ENCODE measurements at regions not wholly inside any gene's neighbourhood (a gene's known extent, or its start where the extent isn't known, plus 50 kb on each side); places are given as distances from the start of the nearest gene placed in this dataset.

- intact Hi-C loops (cut with micrococcal nuclease; ENCODE audit: unreplicated experiment), result no loop called here
- Histone ChIP-seq H3K27me3 (ENCODE audit: control insufficient read depth in 1 of 2, insufficient read depth in 2 of 2, low read length in 2 of 2) (no peaks in the 10 kb centered on the region; a peak in 1 of 5 replicates), H3K27ac (ENCODE audit: extremely low read length, insufficient read depth, low read length) (no peak overlapping the region), H3K4me2 (ENCODE audit: low read depth, low read length) (no peak overlapping the region), H3K4me3 (replicated peaks in 1 of 3; ENCODE audit: insufficient read depth in 1 of 3, low read depth in 2 of 3, low read length in 3 of 3) (no peak overlapping the region), H3K9ac (ENCODE audit: insufficient read depth, low read depth, low read length) (no peak overlapping the region), H3K79me2 (ENCODE audit: insufficient read depth, low read length) (no peaks in the 10 kb centered on the region), H4K20me1 (ENCODE audit: insufficient read depth, low read length) (no peaks in the 10 kb centered on the region), H3K9me3 (ENCODE audit: low read length) (no peaks in the 10 kb centered on the region), H3K36me3 (replicated peaks in 1 of 2; ENCODE audit: control insufficient read depth in 1 of 2, insufficient read depth in 2 of 2, low read length in 2 of 2) (no peaks in the 10 kb centered on the region), H3K4me1 (ENCODE audit: insufficient read depth, low read length) (no peaks in the 10 kb centered on the region), H2AFZ (ENCODE audit: low read length) (no peak overlapping the region)
- POLR2A ChIA-PET, result no interaction called here
- no peak for FAIRE-seq
- no peak for ATAC-seq
- no peak for DNase-seq (ENCODE audit: low spot score)
- WGBS (ENCODE audit: low lambda C conversion rate), result 11% methylated on average over 5 of the region's 5 CpGs
- CTCF ChIA-PET (ENCODE audit: low intra/inter-chr PET ratio, low total read pairs), result no interaction called here
- no TSS peak for BruUV-seq (replicated peaks)
- in situ Hi-C loops (cut with HindIII; ENCODE audit: extremely low pct_ligation_motif_present, low pct_unique_long_range_greater_than_20kb), result loop anchor here (25.0 kb wide), 1 partner anchor 1059 kb away; no protein-coding TSS in a partner anchor
- no peak for TF ChIP-seq ZBTB20 (CRISPR knock-in tag; IDR thresholded peaks at IDR 0.05; ENCODE audit: borderline replicate concordance, low read depth)
- no peak for TF ChIP-seq FLYWCH1 (CRISPR knock-in tag; IDR thresholded peaks at IDR 0.05)
- no peak for TF ChIP-seq ZBTB8A (CRISPR knock-in tag; IDR thresholded peaks at IDR 0.05; ENCODE audit: borderline replicate concordance, low read depth)
- no peak for TF ChIP-seq JARID2 (CRISPR knock-in tag; IDR thresholded peaks at IDR 0.05; ENCODE audit: insufficient replicate concordance)
- TF ChIP-seq, protein P1, sequence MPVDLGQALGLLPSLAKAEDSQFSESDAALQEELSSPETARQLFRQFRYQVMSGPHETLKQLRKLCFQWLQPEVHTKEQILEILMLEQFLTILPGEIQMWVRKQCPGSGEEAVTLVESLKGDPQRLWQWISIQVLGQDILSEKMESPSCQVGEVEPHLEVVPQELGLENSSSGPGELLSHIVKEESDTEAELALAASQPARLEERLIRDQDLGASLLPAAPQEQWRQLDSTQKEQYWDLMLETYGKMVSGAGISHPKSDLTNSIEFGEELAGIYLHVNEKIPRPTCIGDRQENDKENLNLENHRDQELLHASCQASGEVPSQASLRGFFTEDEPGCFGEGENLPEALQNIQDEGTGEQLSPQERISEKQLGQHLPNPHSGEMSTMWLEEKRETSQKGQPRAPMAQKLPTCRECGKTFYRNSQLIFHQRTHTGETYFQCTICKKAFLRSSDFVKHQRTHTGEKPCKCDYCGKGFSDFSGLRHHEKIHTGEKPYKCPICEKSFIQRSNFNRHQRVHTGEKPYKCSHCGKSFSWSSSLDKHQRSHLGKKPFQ (CRISPR knock-in tag; IDR thresholded peaks at IDR 0.05; ENCODE audit: insufficient replicate concordance), result no peak
These were observed 281.0 kb upstream of the PCDH20 start for GRCh38 chr13:61696676-61697075.

DNA sequence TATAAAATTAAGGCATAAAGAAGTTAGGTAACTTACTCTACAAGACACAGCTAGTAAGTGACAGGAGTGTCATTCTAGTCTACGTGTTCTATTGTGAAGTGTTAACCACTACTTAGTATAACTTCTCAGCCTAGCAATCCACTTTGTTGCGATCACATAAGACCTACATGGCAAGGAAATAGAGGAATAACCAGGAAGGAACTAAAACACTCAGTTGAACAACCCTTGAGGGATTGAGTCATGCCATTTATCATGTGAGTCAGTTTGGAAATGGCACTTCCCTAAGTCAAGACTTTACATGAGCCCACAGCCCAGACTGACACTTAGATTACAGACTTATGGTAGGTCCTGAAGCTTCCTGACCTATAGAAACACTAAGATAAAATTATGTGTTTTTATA lies 279.5 kb upstream of the PCDH20 start:
- no peaks in the 10 kb centered on the region for H3K4me1 ChIP-seq (ENCODE audit: insufficient read depth, low read length)
- WGBS (ENCODE audit: low lambda C conversion rate), result 2% methylated on average over 2 of the region's 2 CpGs
- H3K9ac ChIP-seq (ENCODE audit: insufficient read depth, low read depth, low read length), result no peak overlapping the region
- no peak for TF ChIP-seq RNF219 (CRISPR knock-in tag; IDR thresholded peaks at IDR 0.05)
- H3K9me3 ChIP-seq (ENCODE audit: low read length), result no peaks in the 10 kb centered on the region
- no peak overlapping the region for H2AFZ ChIP-seq (ENCODE audit: low read length)
- no peak for DNase-seq (ENCODE audit: low spot score)
- BruUV-seq (replicated peaks), result no TSS peak
- POLR2A ChIA-PET, result no interaction called here
- H3K27me3 ChIP-seq (ENCODE audit: control insufficient read depth in 1 of 2, insufficient read depth in 2 of 2, low read length in 2 of 2), result no peaks in the 10 kb centered on the region; a peak in 1 of 5 replicates
- CTCF ChIA-PET (ENCODE audit: low intra/inter-chr PET ratio, low total read pairs), result no interaction called here
- no peaks in the 10 kb centered on the region for H3K36me3 ChIP-seq (replicated peaks in 1 of 2; ENCODE audit: control insufficient read depth in 1 of 2, insufficient read depth in 2 of 2, low read length in 2 of 2)
- no peaks in the 10 kb centered on the region for H3K79me2 ChIP-seq (ENCODE audit: insufficient read depth, low read length)
- no peak overlapping the region for H3K4me2 ChIP-seq (ENCODE audit: low read depth, low read length)
- no peak for ATAC-seq
- no peaks in the 10 kb centered on the region for H4K20me1 ChIP-seq (ENCODE audit: insufficient read depth, low read length)
- in situ Hi-C loops (cut with HindIII; ENCODE audit: extremely low pct_ligation_motif_present, low pct_unique_long_range_greater_than_20kb), result loop anchor here (25.0 kb wide), 1 partner anchor 1058 kb away; no protein-coding TSS in a partner anchor
- intact Hi-C loops (cut with micrococcal nuclease; ENCODE audit: unreplicated experiment), result no loop called here
- FAIRE-seq, result no peak
- H3K4me3 ChIP-seq (replicated peaks in 1 of 3; ENCODE audit: insufficient read depth in 1 of 3, low read depth in 2 of 3, low read length in 3 of 3), result no peak overlapping the region
- H3K27ac ChIP-seq (ENCODE audit: extremely low read length, insufficient read depth, low read length), result no peak overlapping the region
